Keratinocyte (primary cell): ENCODE measurements at regions not wholly inside any gene's neighbourhood (a gene's known extent, or its start where the extent isn't known, plus 50 kb on each side); places are given as distances from the start of the nearest gene placed in this dataset.

Experiments
- EZH2 ChIP-seq: IDR thresholded peaks from one replicate; pipeline ENCODE4 v1.6.1; 2012; ENCODE audit warnings: inconsistent platforms, mild to moderate bottlenecking, low read length, moderate library complexity
- TF ChIP-seq, protein P1 (sequence below), 3 experiments: IDR thresholded peaks in 1 of 3; conservative IDR thresholded peaks in 1 of 3; optimal IDR thresholded peaks in 1 of 3; 2 replicates in 2 of 3; 3 replicates in 1 of 3; pipeline versions ENCODE3 to v1.5.1; 2011; ENCODE audit warnings: low read length in 3 of 3, mild to moderate bottlenecking in 3 of 3, moderate library complexity in 2 of 3, control low read depth in 1 of 3, inconsistent platforms in 1 of 3; ENCODE audit not compliant: insufficient read depth in 2 of 3; ENCODE audit errors: extremely low read depth in 1 of 3

DNA sequence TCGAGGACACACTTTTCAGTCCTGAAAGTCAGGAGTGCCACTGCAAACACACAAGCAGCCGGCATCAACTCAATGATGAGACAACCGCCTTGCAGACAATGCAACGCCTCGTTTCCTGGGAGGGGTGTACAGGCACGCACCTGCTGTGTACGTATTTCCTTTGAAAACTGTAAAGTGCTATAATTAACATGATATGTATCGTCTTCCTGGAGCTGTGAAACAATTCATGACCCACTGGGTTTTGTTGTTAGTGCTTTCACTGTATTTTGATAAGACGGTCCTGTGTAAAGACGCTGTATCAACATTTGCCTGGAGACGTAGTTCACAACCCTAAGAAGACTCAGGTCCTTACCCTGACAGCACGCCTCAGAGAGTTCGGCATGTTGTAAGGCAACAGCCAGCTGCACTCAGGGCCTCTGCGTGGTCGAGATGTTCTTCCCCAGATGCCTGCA lies 105.7 kb upstream of the ANO1 start:
- TF ChIP-seq, protein P1, sequence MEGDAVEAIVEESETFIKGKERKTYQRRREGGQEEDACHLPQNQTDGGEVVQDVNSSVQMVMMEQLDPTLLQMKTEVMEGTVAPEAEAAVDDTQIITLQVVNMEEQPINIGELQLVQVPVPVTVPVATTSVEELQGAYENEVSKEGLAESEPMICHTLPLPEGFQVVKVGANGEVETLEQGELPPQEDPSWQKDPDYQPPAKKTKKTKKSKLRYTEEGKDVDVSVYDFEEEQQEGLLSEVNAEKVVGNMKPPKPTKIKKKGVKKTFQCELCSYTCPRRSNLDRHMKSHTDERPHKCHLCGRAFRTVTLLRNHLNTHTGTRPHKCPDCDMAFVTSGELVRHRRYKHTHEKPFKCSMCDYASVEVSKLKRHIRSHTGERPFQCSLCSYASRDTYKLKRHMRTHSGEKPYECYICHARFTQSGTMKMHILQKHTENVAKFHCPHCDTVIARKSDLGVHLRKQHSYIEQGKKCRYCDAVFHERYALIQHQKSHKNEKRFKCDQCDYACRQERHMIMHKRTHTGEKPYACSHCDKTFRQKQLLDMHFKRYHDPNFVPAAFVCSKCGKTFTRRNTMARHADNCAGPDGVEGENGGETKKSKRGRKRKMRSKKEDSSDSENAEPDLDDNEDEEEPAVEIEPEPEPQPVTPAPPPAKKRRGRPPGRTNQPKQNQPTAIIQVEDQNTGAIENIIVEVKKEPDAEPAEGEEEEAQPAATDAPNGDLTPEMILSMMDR (optimal IDR thresholded peaks at IDR 0.05 in 1 of 3, IDR thresholded peaks at IDR 0.05 in 1 of 3, conservative IDR thresholded peaks at IDR 0.05 in 1 of 3; ENCODE audit: extremely low read depth in 1 of 3, insufficient read depth in 2 of 3, low read length in 3 of 3), result no peak
- no peak for TF ChIP-seq EZH2
